ENCODE measurements at regions not wholly inside any gene's neighbourhood (a gene's known extent, or its start where the extent isn't known, plus 50 kb on each side); places are given as distances from the start of the nearest gene placed in this dataset.
A peak's percentile ranks its signal among the peaks of the same experiment; 100 is the strongest.
"Not testable (repeated sequence)": the region's sequence is repeated elsewhere in the genome, so short reads cannot be mapped to it uniquely, and the experiment has no call there.

GRCh38 chr1:229142471-229142870 is 128.4 kb upstream of the RAB4A start:
- Histone ChIP-seq H3K4me3 (ENCODE audit: insufficient read length, low read depth) (no peak overlapping the region), H3K36me3 (ENCODE audit: insufficient read depth, insufficient read length, low read length) (peaks cover 11% of the 10 kb centered on the region), H3K9ac (ENCODE audit: insufficient read length, low read depth) (no peak overlapping the region), H3K27me3 (ENCODE audit: insufficient read depth, insufficient read length) (no peaks in the 10 kb centered on the region), H3K9me3 (ENCODE audit: insufficient read depth, low read length) (peaks cover 4% of the 10 kb centered on the region; the same call in 1 of the 2 replicates), H3K4me1 (ENCODE audit: insufficient read depth, insufficient read length) (peaks cover 4% of the 10 kb centered on the region)
- TF ChIP-seq SUZ12 (IDR thresholded peaks at IDR 0.05; ENCODE audit: extremely low read depth, insufficient read depth, insufficient read length) (no peak), ZNF274 (IDR thresholded peaks at IDR 0.05; ENCODE audit: low read depth, low read length) (no peak), YY1 (IDR thresholded peaks at IDR 0.05; ENCODE audit: insufficient read depth, insufficient read length) (no peak)
- no peak for DNase-seq (ENCODE audit: low read depth, low spot score)

GRCh38 chr1:229146647-229147046 is 124.3 kb upstream of the RAB4A start:
- H3K4me1 ChIP-seq (ENCODE audit: insufficient read depth, insufficient read length): peaks cover 12% of the 10 kb centered on the region
- H3K9me3 ChIP-seq (ENCODE audit: insufficient read depth, low read length): no peaks in the 10 kb centered on the region
- H3K27me3 ChIP-seq (ENCODE audit: insufficient read depth, insufficient read length): no peaks in the 10 kb centered on the region
- H3K9ac ChIP-seq (ENCODE audit: insufficient read length, low read depth): no peak overlapping the region
- TF ChIP-seq ZNF274 (IDR thresholded peaks at IDR 0.05; ENCODE audit: low read depth, low read length) (no peak), SUZ12 (IDR thresholded peaks at IDR 0.05; ENCODE audit: extremely low read depth, insufficient read depth, insufficient read length) (no peak)
- peaks cover 4% of the 10 kb centered on the region for H3K36me3 ChIP-seq (ENCODE audit: insufficient read depth, insufficient read length, low read length)
- H3K4me3 ChIP-seq (ENCODE audit: insufficient read length, low read depth): no peak overlapping the region
- no peak for DNase-seq (ENCODE audit: low read depth, low spot score)

- Histone ChIP-seq H3K4me3 (ENCODE audit: insufficient read length, low read depth) (no peak overlapping the region), H3K36me3 (ENCODE audit: insufficient read depth, insufficient read length, low read length) (peaks cover 4% of the 10 kb centered on the region), H3K9me3 (ENCODE audit: insufficient read depth, low read length) (no peaks in the 10 kb centered on the region), H3K9ac (ENCODE audit: insufficient read length, low read depth) (no peak overlapping the region), H3K4me1 (ENCODE audit: insufficient read depth, insufficient read length) (peaks cover 12% of the 10 kb centered on the region), H3K27me3 (ENCODE audit: insufficient read depth, insufficient read length) (no peaks in the 10 kb centered on the region)
- no peak for DNase-seq (ENCODE audit: low read depth, low spot score)
- TF ChIP-seq YY1 (IDR thresholded peaks at IDR 0.05; ENCODE audit: insufficient read depth, insufficient read length) (no peak), ZNF274 (IDR thresholded peaks at IDR 0.05; ENCODE audit: low read depth, low read length) (no peak), SUZ12 (IDR thresholded peaks at IDR 0.05; ENCODE audit: extremely low read depth, insufficient read depth, insufficient read length) (no peak)
These were observed 123.8 kb upstream of the RAB4A start for GRCh38 chr1:229147072-229147471.

DNA sequence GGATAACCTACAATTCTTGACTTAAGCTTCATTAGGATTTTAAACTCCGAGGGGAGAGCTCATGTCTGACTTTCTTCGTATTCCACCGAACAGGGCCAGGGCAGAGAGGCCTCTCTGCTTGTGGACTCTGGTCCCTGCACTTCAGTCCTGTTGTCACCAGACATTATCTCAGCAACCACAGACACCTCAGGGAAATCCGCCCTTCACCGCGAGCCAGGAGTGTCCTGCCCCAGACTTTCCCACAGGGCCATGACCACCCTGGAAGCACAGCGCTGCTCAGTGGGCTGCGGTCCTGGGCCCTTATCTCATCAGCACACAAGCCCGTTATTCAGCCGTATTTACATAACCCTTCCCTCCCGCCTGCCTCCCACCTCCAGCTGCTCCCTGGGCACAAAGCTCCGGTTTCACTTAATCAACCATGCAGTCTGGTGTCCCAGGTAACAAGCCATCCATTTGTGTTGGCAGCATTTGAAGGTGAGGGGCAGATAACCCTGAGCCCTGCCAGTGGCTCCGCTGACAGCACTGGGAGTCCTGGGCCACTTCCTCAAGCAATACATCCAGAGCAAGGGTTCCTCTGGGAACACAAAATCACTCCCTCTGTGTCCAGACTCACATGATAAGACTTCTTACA is 122.8 kb upstream of the RAB4A start:
- H3K4me1 ChIP-seq (ENCODE audit: insufficient read depth, insufficient read length): peaks cover 12% of the 10 kb centered on the region
- H3K4me3 ChIP-seq (ENCODE audit: insufficient read length, low read depth): no peak overlapping the region
- TF ChIP-seq SUZ12 (IDR thresholded peaks at IDR 0.05; ENCODE audit: extremely low read depth, insufficient read depth, insufficient read length) (no peak), YY1 (IDR thresholded peaks at IDR 0.05; ENCODE audit: insufficient read depth, insufficient read length) (no peak), ZNF274 (IDR thresholded peaks at IDR 0.05; ENCODE audit: low read depth, low read length) (no peak)
- no peak overlapping the region for H3K9ac ChIP-seq (ENCODE audit: insufficient read length, low read depth)
- DNase-seq (ENCODE audit: low read depth, low spot score): peak; percentile 74
- no peaks in the 10 kb centered on the region for H3K27me3 ChIP-seq (ENCODE audit: insufficient read depth, insufficient read length)
- H3K9me3 ChIP-seq (ENCODE audit: insufficient read depth, low read length): no peaks in the 10 kb centered on the region
- H3K36me3 ChIP-seq (ENCODE audit: insufficient read depth, insufficient read length, low read length): peaks cover 5% of the 10 kb centered on the region

GRCh38 chr1:229148743-229149142 is 122.2 kb upstream of the RAB4A start:
- peaks cover 7% of the 10 kb centered on the region for H3K36me3 ChIP-seq (ENCODE audit: insufficient read depth, insufficient read length, low read length)
- no peaks in the 10 kb centered on the region for H3K9me3 ChIP-seq (ENCODE audit: insufficient read depth, low read length)
- peaks cover 12% of the 10 kb centered on the region for H3K4me1 ChIP-seq (ENCODE audit: insufficient read depth, insufficient read length)
- DNase-seq (ENCODE audit: low read depth, low spot score): no peak
- no peak overlapping the region for H3K9ac ChIP-seq (ENCODE audit: insufficient read length, low read depth)
- TF ChIP-seq SUZ12 (IDR thresholded peaks at IDR 0.05; ENCODE audit: extremely low read depth, insufficient read depth, insufficient read length) (no peak), YY1 (IDR thresholded peaks at IDR 0.05; ENCODE audit: insufficient read depth, insufficient read length) (no peak), ZNF274 (IDR thresholded peaks at IDR 0.05; ENCODE audit: low read depth, low read length) (no peak)
- H3K27me3 ChIP-seq (ENCODE audit: insufficient read depth, insufficient read length): no peaks in the 10 kb centered on the region
- no peak overlapping the region for H3K4me3 ChIP-seq (ENCODE audit: insufficient read length, low read depth)

GRCh38 chr1:229149435-229149834 is 121.5 kb upstream of the RAB4A start:
- peaks cover 12% of the 10 kb centered on the region for H3K4me1 ChIP-seq (ENCODE audit: insufficient read depth, insufficient read length)
- H3K9me3 ChIP-seq (ENCODE audit: insufficient read depth, low read length): no peaks in the 10 kb centered on the region
- no peaks in the 10 kb centered on the region for H3K27me3 ChIP-seq (ENCODE audit: insufficient read depth, insufficient read length)
- H3K9ac ChIP-seq (ENCODE audit: insufficient read length, low read depth): no peak overlapping the region
- peaks cover 7% of the 10 kb centered on the region for H3K36me3 ChIP-seq (ENCODE audit: insufficient read depth, insufficient read length, low read length)
- DNase-seq (ENCODE audit: low read depth, low spot score): no peak
- no peak for TF ChIP-seq ZNF274 (IDR thresholded peaks at IDR 0.05; ENCODE audit: low read depth, low read length)
- no peak for TF ChIP-seq YY1 (IDR thresholded peaks at IDR 0.05; ENCODE audit: insufficient read depth, insufficient read length)
- TF ChIP-seq SUZ12 (IDR thresholded peaks at IDR 0.05; ENCODE audit: extremely low read depth, insufficient read depth, insufficient read length): no peak
- H3K4me3 ChIP-seq (ENCODE audit: insufficient read length, low read depth): no peak overlapping the region

DNA sequence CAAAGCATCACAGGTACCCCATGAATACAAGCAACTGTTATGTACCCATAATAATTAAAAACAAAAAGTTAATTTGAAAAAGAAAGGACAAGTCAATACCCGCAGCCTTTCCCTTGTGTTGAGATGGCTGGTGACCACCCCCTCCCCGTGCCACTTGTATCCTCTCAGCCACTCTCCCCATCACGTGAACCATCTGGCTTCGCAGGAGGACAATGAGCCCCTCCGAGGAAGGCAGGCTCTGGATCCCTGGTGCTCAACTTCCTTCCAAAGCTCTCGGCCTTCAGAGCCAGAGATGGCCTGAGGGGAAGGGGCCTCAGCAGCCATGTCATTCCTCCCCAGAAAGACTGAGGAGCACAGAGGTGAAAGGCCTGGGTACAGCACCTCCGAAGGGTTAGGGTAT is 120.4 kb upstream of the RAB4A start:
- peaks cover 12% of the 10 kb centered on the region for H3K4me1 ChIP-seq (ENCODE audit: insufficient read depth, insufficient read length)
- no peak overlapping the region for H3K4me3 ChIP-seq (ENCODE audit: insufficient read length, low read depth)
- DNase-seq (ENCODE audit: low read depth, low spot score): no peak
- peaks cover 10% of the 10 kb centered on the region for H3K36me3 ChIP-seq (ENCODE audit: insufficient read depth, insufficient read length, low read length)
- H3K27me3 ChIP-seq (ENCODE audit: insufficient read depth, insufficient read length): no peaks in the 10 kb centered on the region
- TF ChIP-seq YY1 (IDR thresholded peaks at IDR 0.05; ENCODE audit: insufficient read depth, insufficient read length): no peak
- TF ChIP-seq SUZ12 (IDR thresholded peaks at IDR 0.05; ENCODE audit: extremely low read depth, insufficient read depth, insufficient read length): no peak
- no peak for TF ChIP-seq ZNF274 (IDR thresholded peaks at IDR 0.05; ENCODE audit: low read depth, low read length)
- H3K9ac ChIP-seq (ENCODE audit: insufficient read length, low read depth): no peak overlapping the region
- H3K9me3 ChIP-seq (ENCODE audit: insufficient read depth, low read length): no peaks in the 10 kb centered on the region

- H3K9me3 ChIP-seq (ENCODE audit: insufficient read depth, low read length); H3K4me3 ChIP-seq (ENCODE audit: insufficient read length, low read depth); H3K27me3 ChIP-seq (ENCODE audit: insufficient read depth, insufficient read length); DNase-seq (ENCODE audit: low read depth, low spot score); H3K9ac ChIP-seq (ENCODE audit: insufficient read length, low read depth); H3K36me3 ChIP-seq (ENCODE audit: insufficient read depth, insufficient read length, low read length): not testable (repeated sequence)
- H3K4me1 ChIP-seq (ENCODE audit: insufficient read depth, insufficient read length): peaks cover 12% of the 10 kb centered on the region
These were observed 119.5 kb upstream of the RAB4A start for GRCh38 chr1:229151412-229151811.

Data from NT2/D1 (cell line).